OCI-LY1 (cell line): ENCODE measurements at regions not wholly inside any gene's neighbourhood (a gene's known extent, or its start where the extent isn't known, plus 50 kb on each side); places are given as distances from the start of the nearest gene placed in this dataset.

ENCODE experiments used
- H2AFZ ChIP-seq: fragments of 200-600 bp; sonication (generic), shearing (Covaris generic); 2 replicates; pipeline ENCODE4 v1.6.0; 2014; ENCODE audit warnings: antibody characterized with exemption, mild to moderate bottlenecking, low read length
- H3F3A ChIP-seq: fragments of 200-600 bp; sonication (generic), shearing (Covaris generic); 2 replicates; pipeline ENCODE4 v1.6.0; 2014; ENCODE audit warnings: mild to moderate bottlenecking, antibody characterized with exemption, low read length, moderate library complexity; ENCODE audit not compliant: insufficient read depth
- H3K27ac ChIP-seq: fragments of 200-600 bp; sonication (generic); 2 replicates; pipeline ENCODE4 v1.5.1; 2014; ENCODE audit warnings: low read length, mixed run types, mild to moderate bottlenecking, low read depth; ENCODE audit not compliant: poor library complexity, severe bottlenecking
- H3K27me3 ChIP-seq: fragments of 200-600 bp; sonication (generic); 2 replicates; pipeline ENCODE4 v1.6.0; 2014; ENCODE audit warnings: antibody characterized with exemption, mild to moderate bottlenecking, low read length, moderate library complexity; ENCODE audit not compliant: insufficient read depth
- H3K36me3 ChIP-seq: fragments of 200-600 bp; sonication (generic); 2 replicates; pipeline ENCODE4 v1.6.1; 2014; ENCODE audit warnings: mild to moderate bottlenecking, antibody characterized with exemption, low read length, moderate library complexity, mixed read lengths; ENCODE audit not compliant: insufficient read depth
- H3K4me1 ChIP-seq: fragments of 200-600 bp; sonication (generic); 2 replicates; pipeline ENCODE4 v1.5.1; 2014; ENCODE audit warnings: mild to moderate bottlenecking, low read length, moderate library complexity; ENCODE audit not compliant: insufficient read depth, severe bottlenecking
- H3K4me2 ChIP-seq: fragments of 200-600 bp; sonication (generic), shearing (Covaris generic); 2 replicates; pipeline ENCODE4 v1.6.1; 2014; ENCODE audit warnings: low read length
- H3K4me3 ChIP-seq: fragments of 200-600 bp; sonication (generic); 2 replicates; pipeline ENCODE4 v1.5.1; 2014; ENCODE audit warnings: low read length, low read depth, mild to moderate bottlenecking, mixed read lengths; ENCODE audit not compliant: poor library complexity, severe bottlenecking
- H3K79me2 ChIP-seq: fragments of 200-600 bp; shearing (Covaris generic); 2 replicates; pipeline ENCODE4 v1.6.1; 2016; ENCODE audit warnings: mixed run types, low read length, mixed read lengths; ENCODE audit not compliant: insufficient read depth
- H3K9ac ChIP-seq: fragments of 200-600 bp; sonication (generic), shearing (Covaris generic); 2 replicates; pipeline ENCODE4 v1.6.1; 2014; ENCODE audit warnings: mild to moderate bottlenecking, low read length, mixed read lengths
- H3K9me2 ChIP-seq: fragments of 200-600 bp; sonication (generic), shearing (Covaris generic); 2 replicates; pipeline ENCODE4 v1.6.1; 2014; ENCODE audit warnings: low read depth, mild to moderate bottlenecking, low read length, mixed read lengths
- H3K9me3 ChIP-seq: fragments of 200-600 bp; shearing (Covaris generic); 2 replicates; pipeline ENCODE4 v1.6.1; 2014; ENCODE audit warnings: low read length, mixed read lengths
- H4K20me1 ChIP-seq: fragments of 200-600 bp; sonication (generic), shearing (Covaris generic); 2 replicates; pipeline ENCODE4 v1.6.0; 2016; ENCODE audit warnings: mild to moderate bottlenecking, low read length; ENCODE audit not compliant: insufficient read depth
- CTCF ChIP-seq: fragments of 200-600 bp; sonication (generic), shearing (Covaris generic); IDR thresholded peaks from 2 replicates; pipeline ENCODE4 v1.5.1; 2017; ENCODE audit warnings: mild to moderate bottlenecking, antibody characterized with exemption, low read length, moderate library complexity, mixed read lengths
- EZH2 ChIP-seq: fragments of 200-600 bp; sonication (generic), shearing (Covaris generic); IDR thresholded peaks from 2 replicates; pipeline ENCODE4 v1.8.0; 2017; ENCODE audit warnings: borderline replicate concordance, mixed run types, mild to moderate bottlenecking, antibody characterized with exemption, low read length, moderate library complexity, mixed read lengths

GRCh38 chr2:56801214-56801613 lies 617.4 kb downstream of the CCDC85A start:
- no peak overlapping the region for H2AFZ ChIP-seq
- no peaks in the 10 kb centered on the region for H3K36me3 ChIP-seq
- H3K27me3 ChIP-seq: no peaks in the 10 kb centered on the region
- no peaks in the 10 kb centered on the region for H3F3A ChIP-seq
- H3K9ac ChIP-seq: no peak overlapping the region
- no peaks in the 10 kb centered on the region for H3K9me2 ChIP-seq
- no peaks in the 10 kb centered on the region for H3K79me2 ChIP-seq
- H3K9me3 ChIP-seq: no peaks in the 10 kb centered on the region
- no peak overlapping the region for H3K27ac ChIP-seq
- no peaks in the 10 kb centered on the region for H3K4me1 ChIP-seq
- H4K20me1 ChIP-seq: no peaks in the 10 kb centered on the region
- no peak overlapping the region for H3K4me3 ChIP-seq
- TF ChIP-seq EZH2 (no peak), CTCF (no peak)
- H3K4me2 ChIP-seq: no peak overlapping the region

GRCh38 chr2:56801770-56802169 lies 618.0 kb downstream of the CCDC85A start:
- Histone ChIP-seq H3K4me2 (no peak overlapping the region), H3F3A (no peaks in the 10 kb centered on the region), H2AFZ (no peak overlapping the region), H3K79me2 (no peaks in the 10 kb centered on the region), H3K4me3 (no peak overlapping the region), H3K27ac (no peak overlapping the region), H3K9ac (no peak overlapping the region), H3K9me3 (no peaks in the 10 kb centered on the region), H3K36me3 (no peaks in the 10 kb centered on the region), H3K27me3 (no peaks in the 10 kb centered on the region), H3K4me1 (no peaks in the 10 kb centered on the region), H4K20me1 (no peaks in the 10 kb centered on the region), H3K9me2 (no peaks in the 10 kb centered on the region)
- TF ChIP-seq CTCF: no peak
- no peak for TF ChIP-seq EZH2

- no peak for TF ChIP-seq EZH2
- TF ChIP-seq CTCF: no peak
- no peaks in the 10 kb centered on the region for H3K36me3 ChIP-seq
- H4K20me1 ChIP-seq: no peaks in the 10 kb centered on the region
- H3K4me3 ChIP-seq: no peak overlapping the region
- no peak overlapping the region for H2AFZ ChIP-seq
- no peaks in the 10 kb centered on the region for H3K4me1 ChIP-seq
- no peaks in the 10 kb centered on the region for H3K9me3 ChIP-seq
- no peaks in the 10 kb centered on the region for H3K27me3 ChIP-seq
- no peaks in the 10 kb centered on the region for H3K79me2 ChIP-seq
- no peaks in the 10 kb centered on the region for H3F3A ChIP-seq
- H3K9me2 ChIP-seq: no peaks in the 10 kb centered on the region
- H3K9ac ChIP-seq: no peak overlapping the region
- H3K27ac ChIP-seq: no peak overlapping the region
- no peak overlapping the region for H3K4me2 ChIP-seq
Observed at GRCh38 chr2:56803596-56803995, 619.8 kb downstream of the CCDC85A start.
